ENCODE measurements at regions not wholly inside any gene's neighbourhood (a gene's known extent, or its start where the extent isn't known, plus 50 kb on each side); places are given as distances from the start of the nearest gene placed in this dataset.

- DNase-seq (ENCODE audit: low spot score) = peak; percentile 10
Observed at GRCh38 chr10:43781480-43782361, 133.0 kb upstream of the ZNF32 start.

DNA sequence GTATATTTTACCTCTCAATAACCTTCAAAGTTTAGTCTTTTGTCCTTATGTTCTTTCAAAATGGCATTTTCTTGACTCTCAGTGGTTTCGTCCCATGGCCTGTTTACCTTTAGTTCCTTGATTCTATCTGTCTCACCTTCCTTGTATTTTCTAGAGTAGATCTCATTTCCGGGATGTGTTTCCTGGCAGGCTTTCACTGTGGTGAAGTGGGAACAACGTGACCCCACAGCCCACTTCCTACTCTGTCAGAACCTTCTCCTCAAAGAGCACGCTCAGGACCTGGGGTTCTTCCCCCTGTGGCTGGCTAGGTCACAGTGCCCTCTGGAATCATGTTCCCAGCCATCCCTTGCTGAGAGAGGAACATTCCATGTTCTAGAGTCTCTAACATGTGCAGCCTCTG lies 129.9 kb upstream of the ZNF32 start:
- no peak for DNase-seq (ENCODE audit: low spot score)

DNA sequence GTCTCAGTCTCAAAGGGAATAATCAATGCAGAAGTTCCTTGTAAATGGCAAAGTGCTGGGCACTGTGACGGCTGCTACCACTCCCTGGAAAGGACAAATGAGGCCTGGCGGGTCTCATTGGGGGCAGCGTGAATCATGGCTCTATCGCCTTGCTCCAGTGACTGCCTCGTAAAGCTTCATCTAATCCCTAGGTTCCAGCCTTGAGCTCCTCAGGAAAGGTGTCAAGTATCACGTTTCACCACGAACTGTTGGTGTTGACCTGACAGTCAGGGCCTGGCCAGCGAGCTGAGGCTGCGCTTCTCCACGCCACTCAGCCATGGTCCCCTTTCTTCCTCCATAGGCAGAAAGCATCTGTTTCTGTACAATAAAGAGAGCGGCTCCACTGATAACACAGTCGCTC lies 126.7 kb upstream of the ZNF32 start:
- DNase-seq (ENCODE audit: low spot score) = no peak

- no peak for DNase-seq (ENCODE audit: low spot score)
Observed at GRCh38 chr10:43774234-43774769, 125.6 kb upstream of the ZNF32 start.

- DNase-seq (ENCODE audit: low spot score) = no peak
Observed at GRCh38 chr10:43773736-43774135, 125.1 kb upstream of the ZNF32 start.

- no peak for DNase-seq (ENCODE audit: low spot score)
Observed at GRCh38 chr10:43772171-43772570, 123.5 kb upstream of the ZNF32 start.

DNA sequence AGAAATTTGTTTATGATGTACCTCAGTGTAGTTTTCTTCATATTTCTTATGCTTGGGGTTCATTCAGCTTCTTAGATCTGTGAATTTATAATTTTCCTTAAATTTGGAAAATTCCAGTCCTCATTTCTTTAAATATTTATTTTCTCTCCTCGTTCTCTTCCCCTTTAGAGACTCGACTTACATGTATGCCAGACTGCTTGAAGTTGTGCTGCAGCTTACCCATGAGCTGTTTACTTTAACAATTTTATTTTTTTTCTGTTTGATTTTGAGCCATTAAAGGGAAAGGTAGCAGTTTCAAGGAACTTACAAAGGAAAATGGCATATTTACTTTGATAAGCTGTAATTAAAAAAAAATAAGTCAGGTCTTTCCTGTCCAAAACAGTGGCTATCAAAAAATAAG lies 123.0 kb upstream of the ZNF32 start:
- DNase-seq (ENCODE audit: low spot score) = no peak

- no peak for DNase-seq (ENCODE audit: low spot score)
Observed at GRCh38 chr10:43765516-43765915, 116.8 kb upstream of the ZNF32 start.

- DNase-seq (ENCODE audit: low spot score) = no peak
Observed at GRCh38 chr10:43763846-43764245, 115.2 kb upstream of the ZNF32 start.

DNA sequence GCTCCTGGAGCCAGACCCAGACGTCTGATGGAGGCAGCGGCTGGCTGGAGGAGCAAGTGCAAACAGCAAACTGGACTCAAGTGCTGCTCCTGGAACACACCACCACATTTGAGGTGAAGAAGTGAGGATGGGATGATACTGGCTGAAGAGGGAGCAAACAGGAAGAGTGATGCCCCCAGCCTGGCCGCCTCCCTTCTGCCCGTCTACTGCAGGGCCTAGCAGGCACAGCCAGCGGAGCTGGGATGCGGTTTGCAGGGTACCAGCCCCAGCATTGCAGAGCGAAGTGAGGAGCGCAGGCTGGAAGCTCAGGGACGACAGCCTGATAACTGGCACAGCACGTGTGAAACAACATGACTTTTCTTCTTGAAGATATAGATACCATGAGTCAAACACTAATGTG lies 111.8 kb upstream of the ZNF32 start:
- DNase-seq (ENCODE audit: low spot score) = no peak

DNA sequence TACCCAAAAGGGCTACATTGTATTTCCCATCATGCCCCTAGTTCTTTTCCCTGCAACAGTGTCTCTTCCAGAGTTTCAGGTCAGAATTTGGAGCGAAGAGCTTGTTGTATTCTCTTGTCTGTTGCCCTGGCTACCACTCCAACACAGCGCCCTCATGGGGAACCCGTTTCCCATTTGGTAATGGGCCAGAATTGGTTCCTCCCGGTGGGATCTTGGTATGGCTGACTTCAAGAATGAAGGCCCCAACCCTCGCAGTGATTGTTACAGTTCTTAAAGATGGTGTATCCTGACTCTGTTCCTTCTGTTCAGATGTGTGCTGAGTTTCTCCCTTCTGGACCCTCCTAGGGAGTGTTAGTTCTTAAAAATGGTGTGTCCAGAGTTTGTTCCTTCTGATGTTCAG lies 110.5 kb upstream of the ZNF32 start:
- no peak for DNase-seq (ENCODE audit: low spot score)

GRCh38 chr10:43756341-43756740 lies 107.7 kb upstream of the ZNF32 start:
- no peak for DNase-seq (ENCODE audit: low spot score)

DNA sequence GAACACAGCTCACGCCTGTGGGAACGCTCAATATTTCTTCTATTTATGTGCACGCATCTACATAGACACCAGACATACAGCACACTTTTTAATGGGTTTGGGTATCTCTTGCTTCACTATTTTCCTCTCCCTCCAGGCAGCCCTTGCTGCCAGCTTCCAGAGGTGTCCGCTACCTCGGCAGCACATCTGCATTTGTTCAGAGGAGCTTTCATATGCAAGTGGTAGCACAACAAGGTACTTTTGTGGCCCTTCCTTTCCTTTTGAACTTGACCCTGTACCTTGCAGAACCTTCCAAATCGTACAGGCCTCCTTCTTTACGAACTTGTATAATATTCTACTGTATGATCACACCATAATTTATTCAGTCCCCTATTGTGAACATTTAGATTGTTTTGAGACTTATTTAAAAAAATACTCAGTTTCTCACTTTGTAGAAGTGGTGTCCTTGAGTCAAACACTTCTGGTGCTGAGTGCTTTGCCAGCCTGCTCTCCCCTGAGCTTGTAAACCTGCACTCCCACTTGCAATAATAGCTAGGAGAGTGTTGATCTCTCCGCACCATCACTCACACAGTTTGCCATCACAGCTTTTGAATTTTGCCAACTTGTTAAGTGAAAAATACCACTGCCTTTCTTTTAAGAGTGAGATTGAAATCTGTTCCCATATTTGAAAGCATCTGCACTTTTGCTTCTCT lies 106.0 kb upstream of the ZNF32 start:
- DNase-seq (ENCODE audit: low spot score) = no peak

DNA sequence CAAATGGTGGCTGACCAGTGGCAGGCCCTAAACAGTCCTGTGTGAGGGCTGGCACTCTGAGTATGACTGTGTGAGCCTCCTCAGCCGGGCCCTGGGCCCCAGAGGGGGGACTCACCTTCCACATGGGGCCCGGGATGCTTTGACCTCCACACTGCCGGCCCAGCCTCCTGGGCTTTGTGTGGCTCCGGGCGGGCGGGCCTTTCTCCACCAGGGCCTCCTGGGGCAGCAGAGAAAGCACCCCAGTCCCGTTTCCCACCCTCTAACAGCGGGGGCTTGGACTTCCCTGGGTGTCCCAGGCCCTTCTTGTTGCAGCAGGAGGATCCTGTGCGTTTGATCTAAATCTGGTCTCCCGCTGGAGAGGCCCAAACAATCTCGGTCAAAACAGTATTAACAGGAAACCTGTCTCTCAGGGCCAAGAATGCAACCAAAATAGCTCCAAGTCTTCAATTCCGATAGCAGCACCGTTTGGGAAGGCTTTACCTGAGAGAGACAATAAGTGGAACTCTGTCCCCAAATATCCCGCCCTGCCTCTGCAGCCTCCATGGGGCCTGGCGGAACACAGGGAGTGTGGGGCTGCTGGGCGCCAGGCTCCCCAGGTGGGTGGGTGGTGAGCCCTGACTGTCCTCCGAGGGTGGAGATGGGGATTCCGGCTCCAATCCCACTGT lies 104.8 kb upstream of the ZNF32 start:
- DNase-seq (ENCODE audit: low spot score) = no peak

- no peak for DNase-seq (ENCODE audit: low spot score)
Observed at GRCh38 chr10:43752682-43753081, 104.0 kb upstream of the ZNF32 start.

- DNase-seq (ENCODE audit: low spot score) = no peak
Observed at GRCh38 chr10:43751646-43752045, 103.0 kb upstream of the ZNF32 start.

DNA sequence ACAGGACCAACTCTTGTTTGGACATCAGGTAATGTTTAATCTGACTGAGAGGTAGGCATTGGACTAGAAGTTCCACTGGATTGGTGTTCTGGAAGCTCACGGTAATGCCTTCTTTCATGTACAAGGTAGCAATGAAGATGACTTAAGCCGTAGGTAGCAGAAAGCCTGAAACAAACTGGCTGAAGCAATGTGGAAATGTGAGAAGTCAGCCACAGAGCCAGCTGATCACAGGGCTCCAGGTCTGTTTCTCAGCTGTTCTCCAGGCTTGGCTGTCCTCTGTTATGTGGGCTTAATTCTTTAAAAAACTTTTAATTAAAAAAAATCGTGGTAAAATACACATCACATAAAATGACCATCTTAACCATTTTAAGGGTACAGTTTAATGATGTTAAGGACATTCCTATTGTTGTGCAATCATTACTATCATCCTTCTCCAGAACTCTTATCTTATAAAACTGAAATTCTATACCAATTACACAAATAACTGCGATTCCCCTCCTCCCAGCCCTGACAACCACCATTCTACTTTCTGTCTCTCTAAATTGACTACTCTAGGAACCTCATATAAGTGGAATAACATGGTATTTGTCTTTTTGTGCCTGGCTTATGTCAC lies 101.4 kb upstream of the ZNF32 start:
- DNase-seq (ENCODE audit: low spot score) = no peak

- no peak for DNase-seq (ENCODE audit: low spot score)
Observed at GRCh38 chr10:43749145-43749576, 100.5 kb upstream of the ZNF32 start.

GRCh38 chr10:43748560-43748959 lies 99.9 kb upstream of the ZNF32 start:
- no peak for DNase-seq (ENCODE audit: low spot score)

DNA sequence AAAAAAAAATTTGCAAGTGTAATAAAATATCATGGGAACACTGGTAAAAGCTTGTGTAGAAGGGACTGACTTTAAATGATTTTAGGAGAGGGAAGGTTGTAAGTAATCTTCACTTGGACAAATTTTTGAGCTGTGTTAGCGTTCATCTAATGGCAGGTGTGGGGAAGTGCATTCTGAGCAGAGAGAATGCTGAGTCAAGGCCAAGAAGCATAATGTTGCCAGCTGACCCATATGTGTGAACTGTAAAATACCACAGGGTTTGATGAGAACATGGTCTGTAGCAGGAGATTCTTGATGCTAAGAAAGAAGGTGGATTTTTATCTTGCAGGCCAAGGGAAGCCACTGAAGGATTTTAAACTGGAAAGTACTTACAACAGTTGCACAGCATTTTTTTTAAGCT lies 98.2 kb upstream of the ZNF32 start:
- DNase-seq (ENCODE audit: low spot score) = no peak

- DNase-seq (ENCODE audit: low spot score) = no peak
Observed at GRCh38 chr10:43739161-43739560, 90.5 kb upstream of the ZNF32 start.

GRCh38 chr10:43737003-43737402 lies 88.3 kb upstream of the ZNF32 start:
- DNase-seq (ENCODE audit: low spot score) = no peak

Measured in CD4-positive, alpha-beta T cell treated with Interleukin-6 at 100 ng/mL for 8 hours (primary cell).